ENCODE measurements at regions not wholly inside any gene's neighbourhood (a gene's known extent, or its start where the extent isn't known, plus 50 kb on each side); places are given as distances from the start of the nearest gene placed in this dataset.

GRCh38 chr5:89133975-89134374, 251.0 kb upstream of the MEF2C start (continued):
- TF ChIP-seq CTCF (IDR thresholded peaks at IDR 0.05; ENCODE audit: control extremely low read depth in 1 of 3, insufficient read depth in 1 of 3, low read depth in 1 of 3, low read length in 3 of 3), result no peak
